ENCODE measurements at regions not wholly inside any gene's neighbourhood (a gene's known extent, or its start where the extent isn't known, plus 50 kb on each side); places are given as distances from the start of the nearest gene placed in this dataset.

DNA sequence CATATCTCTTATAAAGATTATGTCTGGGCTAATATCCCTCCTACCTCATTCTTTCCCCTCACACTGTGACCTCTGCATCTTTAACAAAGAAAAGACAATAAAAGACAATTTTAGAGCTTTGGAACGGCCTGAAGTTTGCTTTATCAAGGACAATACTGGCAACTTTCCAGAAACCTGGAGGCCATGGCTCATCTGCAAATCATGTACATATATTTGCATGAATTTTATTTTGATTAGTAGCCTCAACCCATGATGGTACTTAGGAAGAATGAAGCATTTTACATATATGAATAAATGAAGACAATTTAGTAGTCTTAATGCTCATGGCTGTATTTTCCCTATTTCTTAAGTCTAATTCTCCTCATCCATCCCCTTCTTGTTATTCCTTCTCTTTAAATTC lies 612.2 kb upstream of the CXADR start:
- no peak for DNase-seq (ENCODE audit: low spot score)

DNA sequence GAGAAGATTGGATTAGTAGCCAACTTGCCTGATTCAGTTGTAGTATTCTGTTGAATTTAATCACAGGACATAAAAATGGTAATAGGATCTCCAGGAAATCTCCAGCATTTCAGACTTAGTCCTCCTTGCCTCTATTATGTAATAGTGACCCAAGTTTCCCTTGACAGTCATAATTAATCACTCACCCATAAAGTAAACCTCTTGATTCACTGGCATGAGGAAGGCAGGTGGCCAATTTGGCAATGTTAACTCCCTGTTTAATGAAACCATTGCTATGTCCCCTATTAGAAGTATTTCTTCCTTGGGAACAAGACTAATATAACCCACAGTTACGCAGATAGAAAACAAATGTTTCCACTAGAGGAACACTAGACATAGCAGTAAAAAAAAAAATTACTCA lies 604.8 kb upstream of the CXADR start:
- no peak for DNase-seq (ENCODE audit: low spot score)

DNA sequence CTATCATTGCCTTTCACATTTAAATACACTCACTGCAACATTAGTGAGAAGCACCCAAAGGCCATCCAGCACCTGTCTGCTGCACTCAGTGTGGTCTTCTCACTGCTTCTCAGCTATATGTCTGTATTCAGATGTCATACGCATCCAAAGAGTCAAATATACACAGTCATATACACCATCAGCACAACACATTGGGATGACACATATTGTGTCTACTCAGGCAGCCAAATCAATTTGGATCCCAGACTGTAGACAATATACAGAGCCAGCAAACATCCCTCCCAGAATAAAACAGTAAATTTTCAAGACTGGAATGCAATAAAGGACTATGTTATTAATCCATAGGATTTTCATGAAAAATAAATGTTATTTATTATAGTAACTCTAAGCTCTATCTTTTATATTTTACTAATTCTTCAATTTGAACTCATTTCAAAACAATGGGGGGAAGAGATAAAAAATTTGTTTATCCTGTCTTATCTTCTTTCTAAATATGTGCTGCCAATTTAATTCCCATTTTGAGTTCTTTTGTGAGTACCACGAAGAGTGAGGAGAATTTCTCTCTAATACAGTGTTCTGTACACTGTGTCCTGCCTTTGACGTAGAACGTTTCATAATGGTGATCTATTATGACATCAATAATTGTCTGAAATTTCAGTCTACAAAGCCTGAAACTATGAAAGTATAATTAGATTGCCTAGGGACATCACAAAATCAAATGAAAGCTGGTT lies 602.2 kb upstream of the CXADR start:
- no peak for DNase-seq (ENCODE audit: low spot score)

DNA sequence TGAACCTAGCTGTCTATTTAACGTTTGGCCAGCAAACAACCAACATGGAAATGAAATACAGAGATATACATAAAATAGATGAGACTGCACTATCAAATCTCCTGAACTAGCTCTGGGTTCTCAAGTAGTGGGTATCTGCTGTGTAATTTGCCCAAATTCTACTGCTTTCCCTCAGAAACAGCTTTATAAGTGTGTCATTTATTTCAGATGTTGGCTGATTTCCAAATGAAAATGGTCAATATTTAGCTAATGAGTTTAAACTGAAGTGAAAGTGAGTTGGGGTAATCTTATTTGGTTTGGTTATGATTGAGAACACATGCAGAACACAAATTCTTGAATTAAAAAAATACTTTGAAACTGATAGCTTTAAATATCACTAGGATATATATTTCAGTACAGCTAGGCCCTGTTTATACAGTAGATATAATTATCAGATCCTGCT lies 601.7 kb upstream of the CXADR start:
- no peak for DNase-seq (ENCODE audit: low spot score)

DNA sequence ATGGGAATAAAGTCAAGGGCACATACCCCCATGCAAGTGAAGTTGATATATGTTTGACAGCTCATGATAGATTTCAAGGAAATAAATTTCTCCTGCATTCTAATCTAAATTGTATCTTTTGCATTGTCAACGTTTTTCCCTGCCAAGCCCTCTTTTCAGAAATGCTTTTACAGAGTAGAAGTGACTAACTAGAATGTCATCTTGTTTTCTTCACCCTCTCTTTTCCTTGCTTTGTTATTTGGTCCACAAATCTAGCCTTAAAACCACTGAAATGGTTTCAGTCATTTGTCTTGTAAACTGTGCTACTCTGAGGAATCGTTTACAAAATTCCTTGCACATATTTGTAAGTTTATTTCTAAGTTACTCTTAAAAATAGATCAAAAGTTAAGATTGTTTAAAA lies 600.8 kb upstream of the CXADR start:
- peak; percentile 20 for DNase-seq (ENCODE audit: low spot score)

DNA sequence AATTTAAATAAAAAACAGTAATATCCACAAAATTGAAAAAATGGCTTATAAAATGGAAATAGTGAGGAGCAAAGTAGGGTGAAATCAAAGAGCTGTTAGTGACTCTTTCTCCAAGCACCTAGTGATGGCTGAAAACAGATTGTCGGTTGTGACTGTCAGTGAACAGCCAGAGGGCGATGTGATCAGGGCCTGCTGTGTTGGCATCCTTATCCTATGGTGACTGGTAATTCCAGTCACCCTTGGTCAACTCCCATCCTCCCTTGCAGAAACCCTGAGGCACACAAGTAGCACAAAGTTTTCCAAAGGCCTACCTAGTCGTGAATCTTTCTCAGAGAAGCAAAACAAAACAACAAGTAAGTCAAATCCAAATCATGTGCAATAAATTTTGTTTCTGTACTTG lies 599.8 kb upstream of the CXADR start:
- DNase-seq (ENCODE audit: low spot score), result no peak

DNA sequence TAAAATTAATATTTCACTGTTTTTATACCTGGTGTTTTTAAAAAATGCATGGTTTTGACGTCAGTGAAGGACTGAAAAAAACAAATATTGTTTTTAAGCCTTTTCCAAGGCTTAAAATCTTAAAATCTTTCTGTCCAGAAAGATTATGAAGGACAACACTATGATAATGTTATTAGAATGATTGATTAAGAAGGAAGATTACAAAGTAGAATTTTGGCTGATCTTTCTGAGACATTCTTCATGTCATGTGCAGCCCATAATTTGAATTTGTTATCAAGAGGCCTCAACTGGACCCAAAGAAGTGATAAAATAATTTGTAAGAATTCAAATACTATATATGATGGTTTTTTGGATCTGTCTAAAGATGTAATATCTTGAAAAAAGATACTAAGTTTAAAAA lies 584.4 kb upstream of the CXADR start:
- DNase-seq (ENCODE audit: low spot score), result no peak

DNA sequence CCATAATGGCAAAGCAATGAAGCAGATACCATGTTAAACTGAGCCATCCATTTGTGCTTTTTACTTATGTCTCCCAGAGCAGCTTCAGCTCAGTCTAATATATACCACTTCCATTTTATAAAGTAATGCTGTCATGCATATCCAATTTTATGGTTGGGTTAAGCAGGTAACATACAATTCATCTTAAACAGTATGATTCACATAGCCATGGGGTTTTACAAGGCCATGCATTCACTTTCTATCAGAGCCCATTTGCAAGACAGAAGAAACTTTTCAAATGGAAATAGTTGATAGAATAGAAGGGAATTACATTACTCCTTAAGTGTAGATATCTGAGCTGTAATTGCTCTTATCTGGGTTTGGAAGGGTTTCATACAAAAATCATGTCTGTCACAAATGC lies 580.5 kb upstream of the CXADR start:
- DNase-seq (ENCODE audit: low spot score), result no peak

DNA sequence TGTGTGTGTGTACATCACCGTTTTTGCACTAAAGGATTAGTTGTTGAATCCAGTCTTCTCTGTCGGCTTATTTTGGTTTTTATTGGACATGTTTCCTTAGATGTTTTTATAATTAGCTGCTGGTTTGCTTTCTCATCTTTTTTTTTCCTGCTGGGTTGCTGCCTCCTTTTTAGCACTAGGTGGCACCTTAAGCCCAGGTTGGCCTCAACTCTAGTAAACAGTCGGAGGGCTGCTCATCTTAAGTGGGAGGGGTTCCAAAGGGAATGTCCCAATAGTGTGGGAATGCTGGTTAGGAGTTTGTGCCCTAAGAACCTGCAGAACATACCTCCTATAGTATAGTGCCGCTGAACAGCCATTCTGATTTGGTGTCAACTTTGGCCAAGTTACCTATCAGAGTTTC lies 570.1 kb upstream of the CXADR start:
- no peak for DNase-seq (ENCODE audit: low spot score)

DNA sequence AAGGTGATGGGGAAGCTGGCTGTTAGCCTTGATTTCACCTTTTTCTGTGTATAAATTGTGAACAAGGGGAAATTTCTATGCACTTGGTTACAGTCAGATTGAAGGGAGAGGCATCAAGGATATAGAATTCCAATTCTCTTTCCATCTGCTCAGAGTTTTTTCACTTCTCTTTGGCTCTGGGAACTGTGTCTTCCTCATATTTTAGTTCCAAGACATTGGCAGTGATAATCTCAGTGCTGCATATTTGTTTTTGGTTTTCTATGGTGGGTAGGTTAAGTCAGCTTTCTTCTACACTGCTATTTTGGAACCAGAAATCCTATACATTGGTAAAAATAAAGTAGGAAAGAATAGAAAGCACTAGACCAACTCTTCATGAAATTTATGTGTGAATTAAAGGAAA lies 569.6 kb upstream of the CXADR start:
- no peak for DNase-seq (ENCODE audit: low spot score)

DNA sequence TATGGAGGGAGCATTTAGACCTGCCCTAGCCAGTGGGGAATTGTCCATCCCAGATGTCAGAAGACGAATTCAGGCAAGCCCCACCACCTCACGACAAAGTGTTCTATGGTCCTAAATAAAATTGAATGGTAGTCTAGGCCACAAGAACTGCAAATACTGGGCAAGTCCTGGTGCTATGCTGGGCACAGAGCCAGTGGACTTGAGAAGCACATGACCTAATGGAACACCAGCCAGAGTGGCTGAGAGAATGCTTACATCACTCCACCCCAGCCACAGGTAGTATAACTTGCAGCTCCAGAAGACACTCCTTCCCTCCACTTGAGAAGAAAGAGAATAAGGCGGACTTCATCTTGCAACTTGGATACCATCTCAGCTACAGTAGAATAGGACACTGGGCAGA lies 567.3 kb upstream of the CXADR start:
- DNase-seq (ENCODE audit: low spot score), result no peak

DNA sequence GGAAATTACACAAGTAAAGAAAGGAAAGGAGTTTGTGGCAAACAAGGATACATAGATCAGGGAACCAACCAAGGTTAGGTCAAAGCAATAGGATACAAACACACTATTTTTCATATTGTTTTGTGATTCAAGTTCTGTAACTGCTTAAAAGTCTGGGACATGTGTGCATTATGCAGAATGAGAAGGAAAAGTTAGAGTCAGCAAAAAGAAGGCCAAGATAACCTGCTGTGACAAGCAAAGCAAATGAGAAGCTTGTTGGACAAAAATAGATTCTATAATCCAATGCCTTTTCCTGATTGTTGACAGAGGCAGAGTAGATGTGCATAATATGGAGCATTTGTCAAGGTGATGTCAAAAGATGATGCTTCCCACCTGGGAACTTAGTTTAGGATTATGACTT lies 556.0 kb upstream of the CXADR start:
- no peak for DNase-seq (ENCODE audit: low spot score)

DNA sequence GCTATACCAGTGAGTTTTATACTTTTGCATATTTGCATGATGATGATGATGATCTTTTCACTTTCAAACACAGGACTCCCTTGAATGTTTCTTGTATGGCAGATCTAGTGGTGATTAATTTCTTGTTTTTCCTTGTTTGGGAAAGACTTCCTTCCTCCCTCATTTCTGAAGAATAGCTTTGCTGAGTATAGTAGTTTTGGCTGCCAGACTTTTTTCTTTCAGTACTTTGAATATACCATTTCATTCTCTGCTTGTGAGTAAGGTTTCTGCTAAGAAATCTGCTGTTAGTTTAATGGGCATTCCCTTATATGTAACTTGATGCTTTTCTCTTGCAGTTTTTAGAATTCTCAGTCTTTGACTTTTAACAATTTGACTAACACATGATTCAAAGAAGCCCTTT lies 547.4 kb upstream of the CXADR start:
- no peak for DNase-seq (ENCODE audit: low spot score)

DNA sequence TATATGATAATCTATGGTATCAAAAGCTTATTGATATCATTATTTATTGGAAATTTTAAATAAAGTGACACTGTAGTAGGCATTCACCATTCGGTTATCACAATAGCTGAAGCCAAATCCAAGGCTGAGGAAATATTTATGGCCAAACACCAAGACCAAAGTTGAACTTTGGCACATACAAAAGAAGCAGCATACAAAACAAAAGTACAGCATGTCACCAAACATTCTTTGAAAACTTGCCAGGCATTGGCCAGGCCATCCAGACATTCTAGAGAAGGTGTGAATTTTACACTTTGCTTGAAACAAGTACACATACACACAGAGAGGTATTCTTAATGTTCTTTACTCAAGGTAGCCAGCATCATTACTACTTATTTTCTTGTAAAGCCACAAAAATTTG lies 544.4 kb upstream of the CXADR start:
- no peak for DNase-seq (ENCODE audit: low spot score)

DNA sequence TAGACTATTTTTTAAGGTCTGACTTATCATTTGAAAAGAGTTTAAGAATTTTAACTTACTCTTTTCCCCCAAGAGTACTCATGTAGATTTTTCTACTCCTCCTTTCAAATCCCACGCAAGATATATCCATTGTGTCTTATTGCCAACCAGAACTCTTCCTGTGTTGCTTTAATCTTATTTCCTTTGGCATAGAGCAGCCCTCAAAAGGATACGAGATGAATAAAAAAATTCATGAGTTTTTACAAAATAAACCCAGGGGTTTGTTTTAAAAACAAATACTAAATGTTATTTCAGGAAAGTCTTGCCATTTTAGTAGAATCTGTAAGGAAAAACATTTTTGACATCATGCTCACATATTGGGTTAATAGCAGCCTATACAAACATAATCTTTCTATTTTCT lies 543.2 kb upstream of the CXADR start:
- peak; percentile 35 for DNase-seq (ENCODE audit: low spot score)

DNA sequence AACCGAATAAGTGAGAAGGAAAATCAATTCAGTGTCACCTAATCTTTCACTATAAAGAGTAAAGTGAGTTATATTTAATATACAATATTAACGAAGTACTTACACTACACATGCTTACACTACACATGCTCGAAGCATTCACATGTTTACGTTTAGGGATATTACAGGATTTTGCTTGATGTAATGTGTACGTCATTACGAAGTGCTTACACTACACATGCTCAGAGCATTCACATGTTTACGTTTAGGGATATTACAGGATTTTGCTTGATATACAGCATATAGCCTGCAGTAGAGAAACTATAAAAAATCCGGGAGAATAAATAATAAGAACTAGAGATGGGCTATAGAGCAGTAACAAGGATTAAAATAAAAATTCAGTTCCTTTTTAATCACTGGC lies 538.8 kb upstream of the CXADR start:
- DNase-seq (ENCODE audit: low spot score), result no peak

DNA sequence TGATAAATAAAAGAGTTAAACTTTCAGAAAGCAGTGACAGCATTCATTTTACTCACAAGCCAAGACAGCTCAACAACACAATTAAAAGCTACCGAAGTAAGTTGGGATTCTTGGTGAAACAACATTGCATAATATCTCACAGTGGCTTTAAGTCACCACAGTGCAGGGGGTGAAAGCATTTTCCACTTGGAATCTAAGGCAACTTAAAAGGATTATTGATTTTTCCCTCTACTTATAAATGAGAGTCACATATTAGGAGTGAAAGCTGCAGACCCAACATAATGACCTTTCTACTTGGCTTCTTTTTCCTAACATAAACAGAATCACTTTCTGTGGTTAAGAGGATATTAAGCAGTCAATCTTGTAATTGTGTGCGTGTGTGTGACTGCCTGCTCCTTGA lies 536.6 kb upstream of the CXADR start:
- DNase-seq (ENCODE audit: low spot score), result no peak

DNA sequence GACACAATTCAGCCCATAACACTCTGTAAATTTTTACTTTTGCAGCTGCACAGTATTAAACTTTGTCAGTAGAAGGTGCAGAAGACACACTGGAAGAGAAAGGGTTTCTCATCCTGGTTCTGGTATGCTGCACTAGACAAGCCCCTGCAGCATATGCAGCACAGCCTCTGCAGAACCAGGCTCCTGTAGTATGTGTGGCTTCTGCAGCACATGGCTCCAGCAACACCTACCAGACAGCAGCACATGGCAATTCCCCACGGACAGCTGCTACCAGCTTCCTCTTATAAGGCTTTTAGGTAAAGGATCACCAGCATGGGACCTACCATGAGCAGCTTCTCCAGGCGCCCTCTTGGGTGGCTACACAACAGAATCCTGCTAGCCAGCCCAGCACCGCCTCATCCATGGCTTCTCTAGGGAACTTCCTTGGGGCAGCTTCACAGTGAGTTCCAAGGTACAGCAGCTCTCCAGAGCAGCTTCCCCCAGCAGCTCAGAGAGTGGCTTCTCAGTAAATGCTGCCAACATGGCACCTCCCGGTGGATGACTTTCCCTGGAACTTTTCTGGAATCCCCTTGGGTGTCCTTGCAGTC lies 534.4 kb upstream of the CXADR start:
- no peak for DNase-seq (ENCODE audit: low spot score)

DNA sequence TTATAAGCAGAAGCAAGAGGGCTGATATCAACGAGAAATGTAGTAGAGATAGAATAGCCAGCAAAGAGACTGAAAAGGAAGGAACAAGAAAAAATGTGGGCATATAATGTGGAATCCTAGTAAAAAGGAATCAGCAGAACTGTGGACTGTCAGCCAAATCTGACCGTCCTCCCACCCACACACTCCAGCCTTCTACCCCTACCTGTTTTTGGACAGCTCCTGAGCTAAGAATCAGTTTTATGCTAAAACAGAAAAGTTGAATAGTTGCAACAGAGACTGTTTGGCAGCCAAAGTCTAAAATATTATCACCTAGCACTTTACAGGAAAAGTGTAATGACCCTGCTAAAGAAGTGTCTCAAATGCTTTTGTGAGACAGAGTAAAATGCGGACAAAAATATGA lies 533.3 kb upstream of the CXADR start:
- DNase-seq (ENCODE audit: low spot score), result no peak

DNA sequence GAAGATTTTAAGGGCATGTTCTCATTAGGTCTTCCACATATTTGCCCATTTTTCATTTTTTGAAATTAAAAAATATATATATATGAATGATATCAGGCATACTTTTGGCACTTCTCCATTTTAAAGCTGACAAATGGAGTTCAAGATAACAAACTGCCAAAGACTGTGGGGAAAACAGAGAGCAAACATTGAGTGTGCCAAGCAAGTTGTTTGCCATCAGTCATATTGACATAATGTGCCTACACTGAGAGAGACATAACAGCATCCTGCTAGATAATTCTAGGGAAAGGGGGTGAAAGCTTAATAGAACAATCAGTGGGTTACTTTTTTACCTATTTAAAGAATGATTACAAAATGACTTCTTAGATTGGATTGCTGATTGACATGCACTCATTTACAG lies 529.4 kb upstream of the CXADR start:
- DNase-seq (ENCODE audit: low spot score), result no peak

DNA sequence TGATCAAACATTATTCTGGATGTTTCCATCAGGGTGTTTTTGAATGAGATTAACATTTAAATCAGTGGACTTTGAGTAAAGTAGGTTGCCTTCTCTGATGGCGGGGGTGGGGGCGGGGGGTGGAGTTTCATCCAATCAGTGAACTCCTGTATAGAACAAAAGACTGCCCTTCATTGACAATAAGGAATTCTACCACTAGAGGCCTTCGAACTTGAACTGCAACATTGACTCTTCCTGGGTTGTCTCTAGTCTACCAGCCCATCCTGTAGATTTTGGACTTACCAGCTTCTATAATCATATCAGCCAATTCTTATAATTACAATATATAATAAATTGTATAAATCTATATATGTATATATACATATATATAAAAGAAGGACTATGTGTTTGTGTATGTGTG lies 520.4 kb upstream of the CXADR start:
- DNase-seq (ENCODE audit: low spot score), result no peak

DNA sequence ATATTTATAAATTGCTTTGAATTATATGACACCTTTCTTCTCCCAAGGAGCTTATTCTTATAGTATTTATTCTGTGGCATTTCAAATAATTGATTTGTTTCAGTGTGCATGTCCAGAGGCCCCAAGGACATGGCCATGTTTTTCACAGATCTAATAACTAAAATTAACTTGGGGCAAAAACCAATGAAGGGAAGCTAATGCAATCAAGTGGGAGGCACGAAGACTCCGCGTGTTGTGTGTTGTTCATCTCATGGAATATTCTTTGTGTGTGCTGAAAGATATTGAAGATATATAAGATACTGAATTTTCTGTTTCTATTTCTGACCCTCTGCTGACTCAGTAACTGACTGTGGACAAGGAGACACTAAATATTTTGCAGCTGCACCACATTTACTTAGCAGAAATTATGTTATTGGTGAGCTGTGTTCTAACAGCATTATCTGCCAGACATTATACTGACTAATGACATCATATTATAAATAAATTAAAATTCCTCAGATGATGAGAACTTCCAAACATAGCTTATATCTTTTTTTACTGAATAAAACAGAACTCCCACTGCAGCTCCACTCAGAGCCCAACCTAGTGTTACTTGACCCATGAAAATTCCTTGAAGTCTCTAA lies 519.3 kb upstream of the CXADR start:
- DNase-seq (ENCODE audit: low spot score), result no peak

DNA sequence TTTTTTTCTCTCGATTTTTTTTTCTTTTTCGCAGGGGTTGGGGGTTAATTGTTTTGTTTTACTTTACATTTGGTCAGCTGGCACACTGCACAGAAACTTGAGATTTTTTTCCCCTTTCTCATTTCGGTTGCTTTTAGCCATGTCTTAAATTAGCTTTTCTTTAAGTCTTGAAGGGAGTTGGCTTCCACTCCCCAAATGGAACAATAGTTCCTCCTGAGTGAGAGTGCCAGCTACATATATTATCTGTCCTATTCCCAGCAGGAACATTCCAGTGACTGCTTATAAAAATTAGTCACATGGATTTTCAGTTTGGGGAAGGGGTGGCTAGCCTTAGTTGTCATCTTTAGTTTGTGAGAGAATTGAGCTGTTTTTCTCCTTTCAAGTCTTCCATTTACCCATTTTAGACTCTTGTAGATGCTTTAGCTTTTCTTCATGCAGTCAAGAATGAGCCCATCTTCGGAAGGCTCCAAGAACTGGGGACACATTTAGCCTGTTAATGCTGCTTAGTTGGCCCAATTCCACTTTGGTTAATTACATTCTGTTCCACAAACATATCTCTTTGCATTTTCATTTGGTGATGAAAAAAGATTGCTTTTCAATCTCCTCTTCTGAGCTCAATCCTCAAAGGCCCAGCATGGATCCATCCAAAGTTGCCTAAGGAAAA lies 510.1 kb upstream of the CXADR start:
- DNase-seq (ENCODE audit: low spot score), result no peak
